MG63 (cell line): ENCODE measurements at regions not wholly inside any gene's neighbourhood (a gene's known extent, or its start where the extent isn't known, plus 50 kb on each side); places are given as distances from the start of the nearest gene placed in this dataset.

Experiments used
- DNase-seq: peaks from one replicate; pipeline ENCODE4 v3.0.0-alpha.2; 2020
- H3K27me3 ChIP-seq: fragments of 250-450 bp; sonication (Bioruptor Pico); 2 replicates; pipeline ENCODE4 v1.5.1; 2020; ENCODE audit warnings: mild to moderate bottlenecking, moderate library complexity
- H3K36me3 ChIP-seq: fragments of 250-450 bp; sonication (Bioruptor Pico); 2 replicates; pipeline ENCODE4 v1.5.1; 2020; ENCODE audit warnings: mild to moderate bottlenecking, moderate library complexity
- H3K4me3 ChIP-seq: fragments of 250-450 bp; sonication (Bioruptor Pico); 2 replicates; pipeline ENCODE4 v1.5.1; 2020; ENCODE audit warnings: mild to moderate bottlenecking, moderate library complexity
- H3K9me3 ChIP-seq: fragments of 250-450 bp; sonication (Bioruptor Pico); 2 replicates; pipeline ENCODE4 v1.5.1; 2020; ENCODE audit warnings: mild to moderate bottlenecking, moderate library complexity

DNA sequence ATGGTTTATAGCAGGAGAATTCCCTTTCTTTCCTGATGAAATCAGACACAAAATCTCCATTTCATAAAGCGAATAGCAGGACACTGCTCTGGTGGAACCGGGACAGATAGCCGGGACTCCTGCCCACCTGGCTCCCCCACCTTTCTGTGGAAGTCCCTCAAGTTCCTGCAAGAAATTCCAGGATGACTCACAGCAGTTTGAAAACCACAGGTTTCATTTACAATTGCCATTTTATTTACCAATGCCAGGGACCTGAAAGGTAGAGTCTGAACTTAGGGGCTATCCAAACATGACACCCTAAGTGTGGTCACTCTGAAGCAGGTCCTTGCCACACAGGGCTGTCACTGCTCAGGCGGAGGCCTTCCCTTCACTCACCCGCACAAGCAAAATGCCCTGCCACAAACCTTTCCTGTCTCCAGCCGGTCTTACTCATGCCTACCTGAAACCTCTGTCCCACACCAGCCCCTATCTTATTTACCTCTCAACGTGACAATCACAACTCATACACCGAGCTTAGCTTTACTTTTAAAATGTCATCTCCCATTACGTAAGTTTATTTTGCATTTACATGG, 63.3 kb upstream of the TAF1L start:
- H3K36me3 ChIP-seq, result no peaks in the 10 kb centered on the region
- no peaks in the 10 kb centered on the region for H3K27me3 ChIP-seq
- no peaks in the 10 kb centered on the region for H3K9me3 ChIP-seq
- DNase-seq, result no peak
- H3K4me3 ChIP-seq, result no peak overlapping the region

DNA sequence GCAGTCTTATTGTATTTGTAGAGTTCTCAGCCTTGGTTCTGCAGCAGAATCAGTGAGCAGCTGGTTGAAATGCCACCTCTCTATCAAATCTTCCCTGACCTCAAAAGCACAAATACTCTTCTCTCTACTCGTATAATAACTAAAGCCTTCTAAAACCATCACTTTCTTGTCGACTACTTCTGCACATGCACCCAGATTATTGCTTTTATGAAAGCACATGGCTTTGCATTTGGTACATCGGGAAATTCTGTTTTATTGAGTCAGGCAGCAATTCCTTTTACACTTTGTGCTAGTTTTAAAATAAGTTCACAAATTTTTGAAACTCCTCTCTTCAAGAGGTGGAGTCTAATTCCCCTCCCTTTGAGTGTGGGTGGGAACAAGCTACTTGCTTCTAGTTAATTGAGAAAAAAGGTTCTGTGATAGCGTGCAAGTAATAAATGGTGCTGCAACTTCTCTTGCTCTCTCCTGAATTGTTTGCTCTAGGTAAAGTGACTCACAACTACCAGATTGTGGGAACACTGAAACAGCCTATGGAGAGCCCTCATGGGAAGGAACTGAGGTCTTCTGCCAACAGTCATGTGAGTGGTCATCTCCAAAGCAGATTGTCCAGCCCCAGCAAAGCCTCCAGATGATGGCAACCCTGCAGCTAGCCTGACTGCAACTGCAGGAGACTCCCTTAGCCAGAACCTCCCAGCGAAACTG, 66.0 kb upstream of the TAF1L start:
- H3K9me3 ChIP-seq, result no peaks in the 10 kb centered on the region
- DNase-seq, result no peak
- no peak overlapping the region for H3K4me3 ChIP-seq
- no peaks in the 10 kb centered on the region for H3K27me3 ChIP-seq
- H3K36me3 ChIP-seq, result no peaks in the 10 kb centered on the region

DNA sequence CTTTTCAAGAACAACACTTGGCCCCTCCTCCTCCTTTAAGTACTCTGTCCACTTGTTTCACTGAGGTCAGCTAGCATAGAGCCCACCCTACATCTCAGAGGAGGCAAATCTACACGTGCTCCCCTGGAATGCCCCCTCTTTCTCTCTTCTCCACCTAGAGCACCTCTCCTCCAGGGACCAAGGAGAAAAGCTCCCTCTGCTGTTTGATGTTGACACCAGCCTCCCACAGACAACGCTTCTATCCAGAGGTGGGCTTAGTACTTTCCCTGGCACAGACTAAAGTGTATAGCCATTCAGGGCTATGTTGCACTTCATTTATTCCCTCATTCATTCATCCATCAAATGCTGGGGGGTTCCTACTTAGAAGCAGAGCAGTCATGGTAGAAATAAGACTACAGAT, 68.2 kb upstream of the TAF1L start:
- H3K27me3 ChIP-seq, result no peaks in the 10 kb centered on the region
- H3K4me3 ChIP-seq, result no peak overlapping the region
- H3K36me3 ChIP-seq, result no peaks in the 10 kb centered on the region
- no peaks in the 10 kb centered on the region for H3K9me3 ChIP-seq
- no peak for DNase-seq

DNA sequence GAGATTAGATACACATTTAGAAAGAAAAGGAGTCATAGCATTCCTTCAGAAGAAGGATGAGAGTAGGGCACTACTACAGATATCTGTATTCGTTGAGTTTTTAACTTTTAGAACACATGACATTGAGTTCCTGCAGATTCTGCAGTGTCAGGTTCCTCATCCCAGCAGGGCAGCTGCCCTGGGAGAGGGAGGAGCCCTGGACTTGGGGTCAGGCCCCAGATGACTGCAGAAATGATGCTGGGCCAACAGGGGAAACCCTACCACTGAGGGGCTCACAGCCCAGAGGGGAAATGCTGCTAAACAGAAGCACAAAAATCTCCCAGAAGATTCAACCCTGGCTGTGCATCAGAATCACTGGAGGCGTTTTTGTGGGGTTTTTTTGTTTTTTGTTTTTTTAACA, 68.9 kb upstream of the TAF1L start:
- DNase-seq, result no peak
- no peak overlapping the region for H3K4me3 ChIP-seq
- H3K9me3 ChIP-seq, result no peaks in the 10 kb centered on the region
- H3K27me3 ChIP-seq, result no peaks in the 10 kb centered on the region
- no peaks in the 10 kb centered on the region for H3K36me3 ChIP-seq

DNA sequence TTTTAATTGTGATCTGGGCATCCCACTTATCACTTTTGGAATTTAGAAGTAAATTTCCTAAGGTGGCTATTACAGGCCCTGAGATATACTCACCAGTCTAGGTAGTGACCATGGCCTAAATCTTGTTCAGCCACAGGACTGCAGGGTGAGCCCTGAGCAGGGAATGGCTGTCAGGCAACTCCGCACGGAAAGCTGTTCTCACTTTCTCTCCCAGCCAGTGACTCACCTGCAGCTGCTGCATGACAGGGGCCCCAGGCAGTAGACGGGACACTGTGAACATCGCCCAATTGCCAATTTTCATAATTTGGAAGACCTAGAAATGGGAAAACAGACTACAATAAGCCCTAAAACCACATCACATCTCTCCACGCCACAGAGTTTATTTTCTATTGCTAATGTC, 69.6 kb upstream of the TAF1L start:
- no peaks in the 10 kb centered on the region for H3K9me3 ChIP-seq
- no peaks in the 10 kb centered on the region for H3K36me3 ChIP-seq
- no peaks in the 10 kb centered on the region for H3K27me3 ChIP-seq
- DNase-seq, result peak; percentile 41
- H3K4me3 ChIP-seq, result no peak overlapping the region

DNA sequence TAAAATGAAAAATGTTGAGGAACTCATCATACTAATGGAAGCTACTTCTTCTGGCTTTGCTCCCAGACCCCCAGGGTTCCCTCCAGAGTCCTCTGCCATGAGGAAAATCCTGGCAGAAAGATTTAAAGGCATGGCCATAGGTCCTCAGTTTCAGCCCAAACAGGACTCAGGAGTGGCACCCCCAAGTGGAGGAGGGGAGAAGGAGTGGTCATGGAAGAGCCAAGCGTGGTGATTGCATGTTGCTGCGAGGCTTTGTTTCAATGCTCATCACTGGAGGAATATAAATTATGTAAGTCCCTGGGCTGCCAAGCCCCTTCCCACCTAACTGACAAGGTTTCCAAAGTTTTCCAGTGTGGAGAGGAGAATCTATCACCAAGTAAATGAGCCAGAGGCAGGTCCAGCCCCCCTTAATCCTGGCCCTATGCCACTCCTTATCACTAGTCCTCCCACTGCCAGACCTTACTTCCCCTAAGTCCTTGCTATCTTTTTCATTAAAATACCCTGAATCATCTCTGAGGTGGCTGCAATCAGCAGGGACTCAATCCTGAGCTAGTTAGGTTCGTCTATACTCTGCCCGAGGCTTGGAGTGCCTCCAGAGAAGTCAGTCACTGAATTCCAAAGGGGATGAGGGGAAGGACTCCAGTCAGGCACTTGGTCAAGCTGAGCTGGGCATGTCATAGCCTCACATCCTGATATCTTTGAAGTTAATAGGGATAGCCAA, 70.7 kb upstream of the TAF1L start:
- Histone ChIP-seq H3K9me3 (no peaks in the 10 kb centered on the region), H3K27me3 (no peaks in the 10 kb centered on the region), H3K36me3 (no peaks in the 10 kb centered on the region), H3K4me3 (no peak overlapping the region)
- DNase-seq, result peak; percentile 76

DNA sequence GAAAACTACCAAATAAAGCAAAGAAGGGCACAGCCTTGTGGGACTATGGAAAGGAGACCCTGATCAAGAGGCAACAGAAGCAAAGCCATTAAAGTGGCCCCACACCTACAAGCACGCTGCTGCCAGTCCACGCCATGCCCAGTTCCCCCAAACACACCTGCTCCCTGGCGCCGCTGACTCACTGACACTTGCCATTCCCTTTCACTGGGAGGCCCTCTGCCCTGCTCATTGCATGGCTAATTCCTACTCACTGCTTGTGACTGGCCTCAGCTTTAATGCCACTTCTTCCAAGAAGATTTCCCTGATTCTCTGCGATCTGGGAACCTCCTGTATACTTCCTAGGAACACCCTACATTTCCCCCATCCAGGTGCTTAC, 71.2 kb upstream of the TAF1L start:
- DNase-seq, result no peak
- Histone ChIP-seq H3K9me3 (no peaks in the 10 kb centered on the region), H3K36me3 (no peaks in the 10 kb centered on the region), H3K4me3 (no peak overlapping the region), H3K27me3 (no peaks in the 10 kb centered on the region)

DNA sequence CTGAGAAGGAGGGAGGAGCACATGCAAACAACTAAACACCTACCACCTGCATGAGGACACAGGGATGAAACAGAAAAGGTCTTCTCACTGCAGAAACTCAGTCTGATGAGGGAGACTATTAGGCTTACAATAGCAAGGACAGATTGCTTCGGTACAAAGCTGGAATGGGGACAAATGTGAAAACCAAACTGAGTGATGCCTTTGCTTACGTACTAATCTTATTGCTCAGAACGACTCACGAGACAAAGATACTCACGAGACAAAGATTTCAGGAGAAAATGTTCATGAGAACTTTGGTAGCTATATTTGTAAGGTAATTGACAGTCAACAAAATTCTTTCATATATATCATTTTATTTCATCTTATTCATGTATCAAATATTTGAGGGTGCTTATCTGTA, 71.9 kb upstream of the TAF1L start:
- no peaks in the 10 kb centered on the region for H3K9me3 ChIP-seq
- H3K4me3 ChIP-seq, result no peak overlapping the region
- H3K27me3 ChIP-seq, result no peaks in the 10 kb centered on the region
- DNase-seq, result no peak
- H3K36me3 ChIP-seq, result no peaks in the 10 kb centered on the region

DNA sequence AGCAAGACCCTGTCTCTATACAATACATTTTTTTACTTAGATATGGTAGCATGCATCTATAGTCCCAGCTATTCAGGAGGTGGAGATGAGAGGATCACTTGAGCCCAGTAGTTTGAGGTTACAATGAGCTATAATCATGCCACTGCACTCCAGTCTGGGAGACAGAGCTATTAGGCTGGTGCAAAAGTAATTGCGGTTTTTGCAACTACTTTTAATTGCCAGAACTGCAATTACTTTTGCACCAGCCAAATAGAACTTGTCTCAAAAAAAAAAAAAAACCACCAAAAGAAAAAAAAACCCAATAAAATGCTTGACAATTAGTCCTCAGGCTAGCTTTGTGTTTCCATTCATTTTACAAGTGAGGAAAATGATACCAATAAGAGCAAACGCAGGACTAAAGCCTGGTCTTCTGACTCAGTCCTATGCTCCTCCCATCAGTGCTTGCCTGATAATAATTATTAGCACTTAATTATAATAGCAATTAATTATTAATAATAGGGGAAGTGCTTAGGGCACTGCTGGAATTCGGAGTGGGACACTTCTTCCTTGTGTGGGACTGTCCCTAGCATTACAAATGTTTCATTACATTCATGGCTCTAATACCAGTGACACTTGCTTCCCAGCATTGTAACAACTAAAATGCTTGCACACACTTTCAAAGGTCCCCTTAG, 73.1 kb upstream of the TAF1L start:
- Histone ChIP-seq H3K4me3 (no peak overlapping the region), H3K36me3 (no peaks in the 10 kb centered on the region), H3K27me3 (no peaks in the 10 kb centered on the region), H3K9me3 (no peaks in the 10 kb centered on the region)
- no peak for DNase-seq

DNA sequence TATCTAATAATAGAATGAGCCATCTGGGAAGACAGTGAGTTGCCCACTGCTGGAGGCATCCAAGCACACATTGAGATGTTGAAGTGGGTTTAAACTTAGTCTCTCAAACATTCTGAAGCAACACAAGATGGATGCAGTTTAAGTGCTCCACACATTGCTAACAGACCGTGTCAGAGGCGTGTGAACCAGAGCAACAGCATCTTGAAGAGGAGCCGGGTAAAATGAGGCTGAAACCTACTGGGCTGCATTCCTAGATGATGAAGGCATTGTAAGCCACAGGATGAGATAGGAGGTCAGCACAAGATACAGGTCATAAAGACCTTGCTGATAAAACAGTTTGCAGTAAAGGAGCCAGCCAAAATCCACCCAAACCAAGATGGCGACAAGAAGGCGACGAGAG, 73.5 kb upstream of the TMEM215 start:
- Histone ChIP-seq H3K4me3 (no peak overlapping the region), H3K9me3 (no peaks in the 10 kb centered on the region), H3K36me3 (no peaks in the 10 kb centered on the region), H3K27me3 (no peaks in the 10 kb centered on the region)
- no peak for DNase-seq

DNA sequence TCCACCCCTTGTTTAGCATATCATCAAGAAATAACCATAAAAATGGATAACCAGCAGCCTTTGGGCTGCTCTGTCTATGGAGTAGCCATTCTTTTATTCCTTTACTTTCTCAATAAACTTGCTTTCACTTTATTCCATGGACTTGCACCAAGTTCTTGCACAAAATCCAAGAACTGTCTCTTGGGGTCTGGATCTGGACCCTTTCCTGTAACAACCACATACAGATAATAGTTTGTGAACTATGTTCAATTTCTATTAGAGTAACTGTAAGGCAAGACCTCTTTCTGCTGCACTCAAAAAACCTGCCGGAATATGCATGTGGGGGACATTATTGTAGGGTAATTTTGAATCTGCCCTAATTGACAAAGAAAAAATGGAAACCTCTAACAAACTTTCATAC, 66.9 kb upstream of the TMEM215 start:
- Histone ChIP-seq H3K36me3 (no peaks in the 10 kb centered on the region), H3K9me3 (no peaks in the 10 kb centered on the region), H3K27me3 (no peaks in the 10 kb centered on the region), H3K4me3 (no peak overlapping the region)
- no peak for DNase-seq

DNA sequence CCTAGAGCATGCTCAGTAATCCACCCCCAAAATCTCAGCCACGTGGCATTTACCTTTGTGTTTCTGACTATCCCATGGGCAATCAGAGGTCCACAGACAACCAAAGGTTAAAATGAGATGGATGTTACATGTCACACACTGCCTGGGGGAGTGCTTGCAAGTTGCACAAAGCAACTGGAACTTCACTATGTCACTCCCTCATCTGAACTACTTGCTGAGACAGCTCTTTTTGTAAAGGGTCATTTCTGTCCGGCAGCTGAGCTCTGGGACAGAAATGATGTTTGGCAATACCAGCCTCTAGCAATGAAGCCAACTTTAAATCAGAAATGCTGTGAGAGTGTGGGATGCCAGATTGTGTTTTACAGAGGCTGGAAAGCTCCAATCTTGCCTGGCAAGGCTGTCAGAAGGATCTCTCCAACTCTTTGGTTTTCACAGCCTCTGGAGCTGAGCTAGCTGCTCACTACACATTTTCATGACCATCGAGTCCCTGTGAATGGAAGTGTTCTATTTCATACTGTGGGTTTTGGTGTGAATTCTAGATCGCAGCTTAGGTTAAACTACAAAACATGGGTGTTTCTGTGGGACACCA, 66.3 kb upstream of the TMEM215 start:
- H3K9me3 ChIP-seq, result no peaks in the 10 kb centered on the region
- H3K36me3 ChIP-seq, result no peaks in the 10 kb centered on the region
- no peak for DNase-seq
- no peak overlapping the region for H3K4me3 ChIP-seq
- no peaks in the 10 kb centered on the region for H3K27me3 ChIP-seq

DNA sequence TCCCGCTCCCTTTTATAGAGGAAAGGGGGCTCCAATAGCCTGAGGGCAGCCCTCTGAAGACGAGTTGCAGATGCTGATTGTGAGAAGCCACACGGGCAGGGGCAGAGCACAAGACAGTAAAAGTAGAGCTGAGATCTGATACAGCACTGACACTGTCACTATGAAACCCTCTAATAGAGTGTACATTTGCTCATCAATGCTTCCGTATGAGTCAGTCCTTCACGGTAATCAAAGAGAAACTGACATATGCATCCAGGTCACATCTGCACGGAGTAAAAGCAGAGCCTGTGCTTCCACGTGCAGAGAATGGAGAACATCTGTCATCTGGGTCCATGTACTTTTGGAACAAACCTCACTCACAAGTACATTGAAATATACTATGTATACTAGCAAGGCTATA, 60.6 kb upstream of the TMEM215 start:
- H3K36me3 ChIP-seq, result no peaks in the 10 kb centered on the region
- H3K4me3 ChIP-seq, result no peak overlapping the region
- no peaks in the 10 kb centered on the region for H3K9me3 ChIP-seq
- DNase-seq, result no peak
- H3K27me3 ChIP-seq, result no peaks in the 10 kb centered on the region

DNA sequence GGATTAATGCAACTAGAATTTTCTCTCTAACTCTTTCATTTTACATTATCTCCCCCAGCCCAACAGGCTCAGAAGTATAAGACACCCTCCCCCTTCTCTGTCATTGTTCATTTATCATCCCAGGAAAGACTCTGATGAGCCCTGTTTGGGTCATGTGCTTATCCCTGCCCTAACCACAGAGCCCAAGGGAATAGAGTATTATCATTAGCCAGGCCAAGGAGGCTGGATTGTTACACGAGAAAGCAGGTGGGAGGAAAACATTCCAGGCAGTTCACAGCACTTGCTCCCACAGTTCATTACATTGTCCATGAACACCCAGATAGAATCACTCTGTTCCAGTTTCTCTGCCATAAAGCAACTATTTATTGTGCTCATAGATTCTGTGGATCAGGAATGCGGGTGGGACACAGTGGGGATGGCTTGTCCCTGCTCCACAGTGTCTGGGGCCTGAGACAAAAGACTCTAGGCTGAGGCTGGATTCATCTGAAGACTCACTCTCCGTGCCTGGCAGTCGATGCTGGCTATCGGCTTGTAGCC, 59.5 kb upstream of the TMEM215 start:
- H3K9me3 ChIP-seq, result no peaks in the 10 kb centered on the region
- H3K4me3 ChIP-seq, result no peak overlapping the region
- no peaks in the 10 kb centered on the region for H3K27me3 ChIP-seq
- DNase-seq, result no peak
- no peaks in the 10 kb centered on the region for H3K36me3 ChIP-seq

DNA sequence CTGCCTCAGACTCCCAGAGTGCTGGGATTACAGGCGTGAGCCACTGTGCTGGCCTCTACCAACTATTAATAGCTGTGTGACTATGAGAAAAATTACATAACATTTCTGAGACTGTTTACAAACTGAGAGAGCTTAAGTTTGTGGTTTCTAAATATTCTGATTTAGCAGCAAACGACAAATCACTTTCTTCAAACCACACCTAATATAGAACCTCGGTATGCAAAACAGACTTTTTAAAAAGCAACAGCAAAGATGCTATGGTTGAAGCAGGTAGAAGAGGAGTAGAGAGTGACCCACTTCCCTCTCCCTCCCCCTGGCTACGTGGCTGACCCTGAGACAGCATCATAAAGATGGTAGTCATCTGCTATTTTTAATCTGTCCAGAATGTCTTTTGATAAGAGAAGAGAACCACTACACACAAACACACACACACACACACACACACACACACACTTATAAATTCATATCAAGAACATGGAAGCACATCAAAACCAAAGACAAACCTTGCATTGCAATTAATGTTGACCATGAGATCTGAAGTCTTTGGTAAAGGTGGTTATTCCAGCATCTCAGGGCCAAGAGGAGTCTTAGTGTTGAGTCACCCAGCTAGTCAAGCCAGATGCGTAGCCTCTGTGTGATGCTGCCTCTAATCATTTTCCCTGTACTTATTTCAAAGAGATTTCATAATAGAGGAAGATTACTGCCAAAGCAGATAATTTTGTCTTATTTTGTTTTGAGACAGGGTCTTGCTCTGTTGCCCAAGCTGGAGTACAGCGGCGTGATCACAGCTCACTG, 58.1 kb upstream of the TMEM215 start:
- DNase-seq, result no peak
- Histone ChIP-seq H3K4me3 (no peak overlapping the region), H3K36me3 (no peaks in the 10 kb centered on the region), H3K27me3 (no peaks in the 10 kb centered on the region), H3K9me3 (no peaks in the 10 kb centered on the region)

DNA sequence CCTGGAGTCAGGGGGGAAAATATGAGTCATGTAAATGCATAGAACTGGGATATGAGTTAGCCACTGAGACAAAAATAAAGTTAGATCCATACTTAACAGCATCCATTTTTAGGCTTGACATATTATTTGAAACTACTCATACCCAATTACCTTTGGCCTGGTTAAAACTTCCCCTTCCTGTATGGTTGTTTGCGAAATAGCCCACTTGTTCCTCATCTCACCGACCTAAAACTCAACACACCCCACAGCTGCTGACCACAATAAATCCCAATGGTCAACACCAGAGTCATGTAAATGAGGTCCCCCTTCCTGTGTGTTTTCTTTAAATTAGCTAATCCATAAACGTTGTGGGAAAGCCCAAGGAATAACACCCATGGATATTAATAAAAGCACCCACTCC, 55.2 kb upstream of the TMEM215 start:
- Histone ChIP-seq H3K27me3 (no peaks in the 10 kb centered on the region), H3K36me3 (no peaks in the 10 kb centered on the region), H3K9me3 (no peaks in the 10 kb centered on the region), H3K4me3 (no peak overlapping the region)
- DNase-seq, result no peak
